ENCODE measurements at regions not wholly inside any gene's neighbourhood (a gene's known extent, or its start where the extent isn't known, plus 50 kb on each side); places are given as distances from the start of the nearest gene placed in this dataset.
"Not testable (repeated sequence)": the region's sequence is repeated elsewhere in the genome, so short reads cannot be mapped to it uniquely, and the experiment has no call there.

DNA sequence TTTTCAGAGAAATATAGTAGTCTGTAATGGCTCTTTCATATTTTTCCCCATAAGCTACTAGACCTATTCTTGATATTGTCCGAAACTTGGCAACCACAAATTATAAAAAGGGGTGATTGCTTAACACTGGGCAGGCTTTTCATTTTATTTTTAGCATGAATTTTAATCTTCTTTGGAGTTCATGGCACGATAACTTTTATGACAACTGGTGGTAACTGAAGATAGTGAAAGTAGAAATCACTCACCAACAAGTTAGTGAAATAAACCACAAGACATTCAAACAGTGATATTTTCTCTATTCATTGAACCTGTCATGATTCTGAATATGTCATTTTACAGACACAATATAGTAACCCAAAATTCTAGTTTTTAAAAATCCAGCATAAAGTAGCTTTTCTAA is 213.9 kb downstream of the PRDM9 start:
- DNase-seq (ENCODE audit: low read depth in 2 of 2): no peak

DNA sequence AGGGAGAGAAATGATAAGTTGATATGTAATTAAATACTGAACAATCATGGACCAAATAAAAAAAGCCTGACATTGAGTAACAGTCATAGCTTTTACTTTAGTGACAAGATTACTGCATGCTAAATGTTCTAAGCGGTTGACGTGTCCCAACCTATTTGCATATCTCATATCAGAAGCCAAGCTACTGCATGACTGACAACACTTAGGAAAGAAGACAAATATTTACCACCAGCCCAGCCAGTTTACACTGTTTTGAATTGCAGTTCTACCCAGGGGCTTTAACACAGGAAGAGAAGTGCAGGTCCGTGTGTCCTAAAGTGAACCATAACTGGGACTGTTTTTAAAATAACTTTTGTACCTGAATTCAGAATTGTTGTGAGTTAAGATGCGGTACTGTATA is 219.9 kb downstream of the PRDM9 start:
- DNase-seq (ENCODE audit: low read depth in 2 of 2): no peak

DNA sequence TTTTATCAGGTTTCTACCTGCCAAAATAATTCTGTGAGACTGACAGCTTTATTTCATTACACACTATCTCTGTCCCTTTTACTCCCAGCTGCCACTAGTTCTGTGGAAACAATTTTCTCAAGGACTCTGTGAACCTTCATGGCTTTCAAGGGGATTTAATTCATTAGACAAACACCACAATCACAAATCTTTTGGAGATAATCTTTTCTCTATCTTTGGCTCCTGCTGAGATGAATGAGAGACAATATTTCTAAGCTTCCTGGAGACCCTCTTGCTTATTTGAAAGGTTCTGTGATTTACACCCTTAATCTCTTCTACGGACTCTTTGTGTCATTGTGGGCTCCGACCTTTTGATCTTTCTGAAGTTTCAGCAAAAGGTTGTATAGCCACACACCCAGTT is 222.6 kb downstream of the PRDM9 start:
- DNase-seq (ENCODE audit: low read depth in 2 of 2): no peak

DNA sequence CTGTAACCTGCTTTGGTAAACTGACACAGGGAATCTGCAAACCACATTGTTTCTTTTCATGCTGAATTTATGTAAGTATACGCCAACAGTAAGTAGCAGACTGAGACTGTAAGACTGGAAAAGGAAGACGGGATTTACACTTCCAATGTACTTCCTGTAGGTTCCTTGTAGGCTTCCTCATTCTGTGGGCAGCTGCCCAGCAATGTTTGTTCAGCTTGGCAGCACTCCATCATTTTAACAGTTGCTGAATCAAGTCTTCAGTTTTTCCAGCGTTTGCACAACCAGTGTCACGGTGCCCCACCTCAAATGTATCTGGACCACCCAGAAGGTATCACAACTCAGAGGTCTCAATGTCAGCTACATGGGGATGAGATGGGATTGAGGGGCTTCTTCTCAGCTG is 232.6 kb downstream of the PRDM9 start:
- DNase-seq (ENCODE audit: low read depth in 2 of 2): no peak

DNA sequence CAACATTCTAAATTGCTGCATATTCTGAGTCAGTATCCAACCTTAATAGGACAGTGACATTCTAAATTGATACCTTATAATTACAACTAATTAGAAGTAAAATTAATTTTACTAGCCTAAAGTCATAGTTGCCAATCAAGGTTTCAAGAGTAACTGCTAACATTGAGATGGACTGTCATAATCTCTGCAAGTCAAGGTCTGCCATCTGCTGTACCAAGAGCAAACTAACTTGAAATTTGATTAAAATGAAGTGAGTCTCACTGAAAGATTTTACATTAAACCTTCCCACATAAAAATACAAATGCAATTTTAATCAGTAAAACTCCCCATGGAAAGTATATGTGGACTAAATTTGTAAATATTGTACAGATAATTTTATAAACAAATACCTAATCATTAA is 235.3 kb downstream of the PRDM9 start:
- no peak for DNase-seq (ENCODE audit: low read depth in 2 of 2)

DNA sequence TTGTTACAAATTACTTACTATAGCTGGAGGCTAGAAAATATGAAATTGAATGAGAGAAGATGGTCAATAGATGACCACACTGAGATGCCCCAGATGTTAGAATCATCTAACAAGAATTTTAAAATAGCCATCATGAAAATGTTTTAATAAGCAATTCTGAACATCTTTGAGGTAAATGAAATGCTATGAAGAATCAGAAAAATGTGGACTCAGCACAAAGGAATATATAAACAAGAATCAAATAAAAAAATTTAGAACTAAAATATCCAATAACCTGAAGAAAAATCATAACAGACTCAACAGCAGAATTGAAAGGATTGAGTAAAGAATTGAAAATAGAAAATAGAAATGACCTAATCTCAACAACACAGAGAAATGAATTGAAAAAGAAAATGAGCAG is 248.5 kb downstream of the PRDM9 start:
- no peak for DNase-seq (ENCODE audit: low read depth in 2 of 2)

DNA sequence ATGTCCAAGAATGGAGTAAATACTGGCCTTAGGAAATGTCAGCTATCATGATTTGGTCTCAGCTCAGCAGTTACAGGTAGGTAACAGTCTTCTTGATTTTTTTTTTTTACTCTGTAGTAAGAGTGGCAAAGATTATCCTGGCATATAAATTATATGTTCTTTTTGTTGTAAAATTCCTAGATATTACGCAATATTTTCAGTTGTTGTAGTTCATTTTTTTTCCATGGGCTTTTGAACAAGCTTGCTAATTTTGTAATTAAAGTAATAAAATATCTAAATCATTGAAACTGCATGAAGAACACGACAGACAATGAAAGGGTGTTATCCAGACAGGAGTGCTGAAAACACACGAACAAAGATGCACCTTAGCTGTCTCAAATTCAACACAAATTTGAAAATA is 249.4 kb downstream of the PRDM9 start:
- DNase-seq (ENCODE audit: low read depth in 2 of 2): no peak

DNA sequence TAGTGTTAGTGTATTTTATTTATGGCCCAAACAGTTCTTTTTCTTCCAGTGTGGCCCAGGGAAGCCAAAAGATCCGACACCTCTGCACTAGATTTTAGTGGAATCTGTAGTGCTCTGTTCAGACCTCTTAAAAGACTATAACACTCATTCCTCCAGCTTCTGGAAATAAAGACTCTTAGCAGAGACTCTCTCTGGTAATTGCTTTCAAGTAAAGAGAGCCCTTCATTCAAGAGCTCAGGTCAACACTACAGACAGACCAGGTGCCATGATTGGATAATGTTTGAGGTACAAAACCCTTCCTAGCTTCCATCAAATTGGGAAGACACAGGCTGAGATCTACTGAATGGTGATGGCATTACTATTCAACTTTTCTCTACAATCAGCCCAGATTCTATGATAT is 255.8 kb downstream of the PRDM9 start:
- no peak for DNase-seq (ENCODE audit: low read depth in 2 of 2)

DNA sequence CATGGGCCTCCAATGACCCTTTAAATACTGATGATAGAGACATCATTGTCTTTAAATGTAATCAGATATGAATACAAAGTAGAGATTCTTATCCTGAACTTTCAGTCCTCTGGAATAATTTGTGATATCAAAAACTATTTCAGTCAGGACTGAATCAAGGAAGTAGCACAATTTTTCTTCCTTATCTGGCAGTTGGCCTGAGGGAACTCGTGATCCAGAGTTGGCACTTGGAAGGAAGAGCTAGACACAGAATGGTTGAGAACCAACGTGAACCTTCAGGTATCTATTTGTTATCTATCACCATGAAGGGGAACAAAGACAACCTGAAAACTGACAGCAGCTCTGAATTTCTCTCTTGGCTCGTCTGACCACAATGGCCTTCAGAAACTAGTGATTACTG is 269.3 kb downstream of the PRDM9 start:
- DNase-seq (ENCODE audit: low read depth in 2 of 2): no peak

DNA sequence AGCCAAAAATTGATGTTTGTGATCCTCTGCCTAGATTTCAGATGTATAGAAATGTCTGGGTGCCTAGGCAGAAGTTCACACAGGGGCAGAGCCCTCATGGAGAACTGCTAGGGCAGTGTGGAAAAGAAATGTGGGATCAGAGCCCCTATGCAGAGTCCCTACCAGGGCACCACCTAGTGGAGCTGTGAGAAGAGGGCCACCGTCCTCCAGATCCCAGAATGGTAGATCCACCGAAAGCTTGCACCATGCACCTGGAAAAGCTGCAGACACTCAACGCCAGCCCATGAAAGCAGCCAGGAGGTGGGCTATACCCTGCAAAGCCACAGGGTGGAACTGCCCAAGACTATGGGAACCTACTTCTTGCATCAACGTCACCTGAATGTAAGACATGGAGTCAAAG is 292.9 kb downstream of the PRDM9 start:
- DNase-seq (ENCODE audit: low read depth in 2 of 2): not testable (repeated sequence)

DNA sequence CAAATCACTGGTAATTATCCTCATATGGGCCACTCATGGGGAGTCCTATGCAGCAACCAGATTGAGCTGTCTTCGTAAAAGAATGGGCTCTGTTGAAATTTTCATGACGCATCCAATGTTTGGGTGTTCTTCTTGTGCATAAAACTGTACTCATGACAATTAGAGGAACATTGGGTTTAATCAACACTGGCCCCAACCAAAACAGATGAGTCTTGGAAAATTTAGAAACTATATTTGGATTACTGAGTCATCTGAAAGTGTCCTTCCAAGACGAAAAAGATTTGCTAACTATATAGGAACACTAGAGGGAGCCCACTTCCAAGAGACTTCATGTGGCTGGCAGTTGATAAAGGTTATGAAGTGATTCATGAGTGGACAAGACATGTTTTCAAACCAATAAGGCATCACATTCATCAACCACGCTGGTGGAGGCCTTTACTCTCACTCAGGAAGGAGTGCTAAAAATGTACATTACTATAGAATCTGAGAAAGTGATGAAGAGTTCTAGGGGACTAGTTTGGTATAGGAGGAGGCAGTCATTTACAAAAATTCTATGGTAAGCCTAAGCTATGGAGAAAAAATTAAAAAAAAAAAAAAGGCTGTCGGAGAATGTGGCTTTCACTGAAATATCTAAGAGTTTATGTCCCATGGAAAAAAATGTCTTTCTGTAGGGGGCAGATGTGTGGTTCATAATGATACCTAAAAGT is 313.5 kb downstream of the PRDM9 start:
- no peak for DNase-seq (ENCODE audit: low read depth in 2 of 2)

DNA sequence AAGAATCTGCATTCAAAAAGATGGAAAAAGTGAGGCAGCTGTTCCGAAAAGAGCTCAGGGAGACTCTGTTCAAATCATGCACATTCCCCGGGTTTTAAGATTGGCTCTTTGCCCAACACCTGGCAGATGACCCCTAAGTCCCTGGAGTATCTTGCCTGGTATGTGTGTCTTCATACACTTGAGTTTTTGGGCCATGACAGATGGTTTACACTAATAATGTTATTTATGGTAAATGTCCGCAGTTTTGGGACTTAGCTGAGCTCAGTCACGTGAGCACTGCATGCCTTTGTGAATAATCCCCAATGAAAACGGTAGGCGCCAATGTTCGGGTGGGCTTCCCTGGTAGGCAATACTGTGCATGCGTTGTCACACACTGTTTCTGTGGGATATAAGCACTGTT is 316.1 kb downstream of the PRDM9 start:
- DNase-seq (ENCODE audit: low read depth in 2 of 2): no peak

DNA sequence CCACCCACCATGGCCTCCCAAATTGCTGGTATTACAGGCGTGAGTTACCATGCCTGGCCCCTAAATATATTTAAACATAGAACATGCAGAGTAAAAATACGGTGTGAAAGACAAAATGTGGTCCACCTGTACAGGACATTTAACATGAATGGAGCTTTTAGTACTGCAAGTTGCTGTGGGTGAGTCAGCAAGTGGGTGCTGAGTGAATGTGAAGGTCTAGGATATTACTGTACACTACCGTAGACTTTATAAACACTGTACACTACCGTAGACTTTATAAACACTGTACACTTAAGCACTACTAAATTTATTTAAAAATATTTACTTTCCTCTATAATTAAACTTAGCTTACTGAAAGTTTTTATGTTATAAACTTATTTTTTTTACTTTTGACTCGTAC is 317.8 kb downstream of the PRDM9 start:
- DNase-seq (ENCODE audit: low read depth in 2 of 2): no peak

DNA sequence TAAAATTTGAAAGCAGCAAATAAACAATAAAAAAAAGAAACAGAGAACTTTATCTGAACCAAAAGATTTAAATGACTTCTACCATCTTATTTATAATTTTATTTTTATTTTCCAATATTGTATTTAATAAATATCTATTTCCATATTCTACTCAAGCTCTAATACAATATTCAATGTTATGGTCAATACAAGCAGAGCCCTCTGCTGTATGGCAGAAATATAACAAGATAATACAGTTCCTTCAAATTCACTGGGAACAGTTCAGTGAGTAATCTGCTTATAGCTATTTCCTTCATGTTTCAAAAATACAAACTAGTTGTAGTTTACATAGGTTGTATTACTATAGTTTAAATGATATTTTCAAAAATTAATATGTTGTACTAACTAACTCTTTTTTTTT is 332.7 kb downstream of the PRDM9 start:
- no peak for DNase-seq (ENCODE audit: low read depth in 2 of 2)

DNA sequence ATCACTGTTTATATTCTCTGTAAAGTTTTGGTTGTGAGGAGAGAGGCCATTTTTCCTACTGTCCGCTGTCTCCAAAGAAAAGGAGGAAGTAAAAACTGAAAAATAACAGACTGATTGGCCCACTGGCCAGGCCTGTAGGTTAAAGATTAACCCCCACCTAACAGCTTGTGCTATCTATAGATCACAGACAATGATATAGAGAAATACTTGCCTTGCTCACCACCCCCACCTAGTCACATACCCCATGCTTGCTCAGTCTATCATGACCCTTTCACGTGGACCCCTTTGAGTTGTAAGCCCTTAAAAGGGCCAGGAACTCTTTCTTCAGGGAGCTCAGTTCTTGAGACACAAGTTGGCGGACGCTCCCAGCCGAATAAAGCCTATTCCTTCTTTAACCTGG is 357.4 kb downstream of the PRDM9 start:
- no peak for DNase-seq (ENCODE audit: low read depth in 2 of 2)

DNA sequence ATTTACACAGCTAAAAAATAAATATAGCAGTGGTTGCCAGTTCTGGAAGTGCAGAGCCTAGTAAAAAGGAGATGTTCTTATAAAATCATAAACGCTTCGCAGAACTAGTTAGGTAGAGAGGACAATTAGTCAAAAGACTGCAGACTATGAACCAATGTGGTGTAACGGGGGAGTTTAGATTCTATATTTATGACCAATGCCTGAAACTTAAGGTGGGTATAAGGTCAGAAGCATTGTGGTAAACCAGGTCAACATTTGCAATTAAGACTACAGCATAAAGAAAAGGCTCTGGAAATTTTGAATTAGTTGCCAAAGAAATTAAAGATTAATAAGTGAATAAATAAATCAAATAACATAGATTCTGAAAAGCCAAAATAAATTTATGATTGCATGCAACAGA is 370.4 kb downstream of the PRDM9 start:
- no peak for DNase-seq (ENCODE audit: low read depth in 2 of 2)

DNA sequence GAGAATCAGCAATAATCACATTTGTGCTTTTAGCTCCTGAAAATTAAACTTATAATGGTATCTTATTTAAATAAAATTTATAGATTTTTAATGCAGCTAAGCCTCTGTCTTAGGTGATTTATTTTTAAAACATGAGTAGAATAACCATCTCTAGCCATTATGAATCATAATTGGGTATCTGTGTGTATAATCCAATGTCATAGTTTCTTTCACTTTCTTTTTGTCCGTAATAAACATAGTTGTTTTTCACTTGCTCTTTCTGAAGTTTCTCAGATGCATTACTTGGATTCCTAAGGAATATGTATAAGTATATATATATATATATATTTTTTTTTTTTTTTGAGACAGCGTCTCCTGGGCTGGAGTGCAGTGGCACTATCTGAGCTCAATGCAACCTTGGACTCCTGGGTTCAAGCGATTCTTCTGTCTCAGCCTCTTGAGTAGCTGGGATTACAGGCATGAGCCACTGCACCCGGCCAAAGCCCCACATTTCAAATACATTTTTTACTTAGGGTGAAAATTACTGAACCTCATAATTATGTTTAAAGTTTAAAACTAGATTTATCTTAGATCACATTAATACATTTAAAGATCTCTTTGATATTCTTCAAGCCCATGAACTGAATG is 377.1 kb downstream of the PRDM9 start:
- no peak for DNase-seq (ENCODE audit: low read depth in 2 of 2)

DNA sequence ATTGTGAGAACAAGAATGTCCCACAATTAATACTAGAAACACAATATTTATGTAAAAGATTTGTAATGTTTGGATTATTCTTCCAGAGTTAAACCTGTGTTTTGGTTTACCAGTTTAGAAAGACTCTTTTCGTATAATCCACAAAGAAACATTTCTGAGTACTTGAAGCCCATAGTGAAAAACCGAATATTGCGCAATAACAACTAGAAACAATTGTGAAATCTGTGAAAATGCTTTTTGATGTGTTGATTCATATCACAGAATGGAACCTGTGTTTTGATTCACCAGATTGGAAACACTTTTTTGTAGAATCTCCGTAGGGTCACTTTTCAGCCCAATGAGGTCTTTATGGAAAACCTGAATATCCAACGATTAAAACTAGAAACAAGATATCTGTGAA is 386.2 kb downstream of the PRDM9 start:
- DNase-seq (ENCODE audit: low read depth in 2 of 2): no peak

DNA sequence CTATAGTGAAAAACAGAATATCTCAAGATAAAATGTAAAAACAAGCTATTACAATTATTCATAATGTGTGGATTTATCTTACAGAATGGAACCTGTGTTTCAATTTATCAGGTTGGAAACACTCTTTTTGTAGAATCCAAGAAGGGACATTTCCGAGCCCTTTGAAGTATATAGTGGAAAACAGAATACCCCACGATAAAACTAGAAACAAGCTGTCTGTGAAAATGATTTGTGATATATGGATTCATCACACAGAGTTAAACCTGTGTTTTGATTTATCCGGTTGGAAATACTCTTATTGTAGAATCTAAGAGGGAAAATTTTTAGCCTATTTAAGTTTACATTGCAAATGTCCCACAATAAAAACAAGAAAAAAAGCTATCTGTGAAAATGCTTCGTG is 388.2 kb downstream of the PRDM9 start:
- DNase-seq (ENCODE audit: low read depth in 2 of 2): no peak

DNA sequence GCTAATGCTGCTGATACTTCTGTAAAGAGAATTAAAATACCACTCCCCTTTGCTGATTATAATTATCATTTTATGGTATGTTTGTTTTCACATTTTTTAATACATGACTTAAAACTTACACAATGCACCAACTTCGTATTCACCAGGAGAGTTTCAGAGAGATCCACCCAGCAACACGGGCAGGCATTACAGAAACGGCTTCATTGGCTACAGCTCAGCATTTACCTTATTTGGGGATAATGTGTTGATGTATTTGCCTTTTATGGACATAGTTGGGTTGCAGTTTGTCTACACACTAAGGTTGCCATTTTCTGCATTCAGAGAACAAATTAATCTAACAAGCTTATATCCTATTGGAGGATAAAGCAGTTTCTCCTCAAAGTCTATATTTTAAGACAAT is 423.6 kb downstream of the PRDM9 start:
- DNase-seq (ENCODE audit: low read depth in 2 of 2): no peak

DNA sequence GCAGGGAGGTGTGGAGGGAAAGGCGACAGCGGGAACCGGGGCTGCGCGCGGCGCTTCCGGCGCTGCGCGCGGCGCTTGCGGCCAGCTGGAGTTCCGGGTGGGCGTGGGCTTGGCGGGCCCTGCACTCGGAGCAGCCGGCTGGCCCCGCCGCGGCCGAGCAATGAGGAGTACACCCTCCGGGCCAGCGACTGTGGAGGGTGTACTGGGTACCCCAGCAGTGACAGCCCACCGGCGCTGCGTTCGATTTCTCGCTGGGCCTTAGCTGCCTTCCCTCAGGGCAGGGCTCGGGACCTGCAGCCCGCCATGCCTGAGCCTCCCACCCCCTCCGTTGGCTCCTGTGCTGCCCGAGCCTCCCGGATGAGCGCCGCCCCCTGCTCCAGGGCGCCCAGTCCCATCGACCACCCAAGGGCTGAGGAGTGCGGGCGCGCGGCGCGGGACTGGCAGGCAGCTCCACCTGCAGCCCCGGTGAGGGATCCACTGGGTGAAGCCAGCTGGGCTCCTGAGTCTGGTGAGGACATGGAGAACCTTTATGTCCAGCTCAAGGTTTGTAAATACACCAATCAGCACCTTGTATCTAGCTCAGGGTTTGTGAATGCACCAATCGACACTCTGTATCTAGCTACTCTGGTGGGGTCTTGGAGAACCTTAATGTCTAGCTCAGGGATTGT is 444.0 kb downstream of the PRDM9 start:
- DNase-seq (ENCODE audit: low read depth in 2 of 2): not testable (repeated sequence)

DNA sequence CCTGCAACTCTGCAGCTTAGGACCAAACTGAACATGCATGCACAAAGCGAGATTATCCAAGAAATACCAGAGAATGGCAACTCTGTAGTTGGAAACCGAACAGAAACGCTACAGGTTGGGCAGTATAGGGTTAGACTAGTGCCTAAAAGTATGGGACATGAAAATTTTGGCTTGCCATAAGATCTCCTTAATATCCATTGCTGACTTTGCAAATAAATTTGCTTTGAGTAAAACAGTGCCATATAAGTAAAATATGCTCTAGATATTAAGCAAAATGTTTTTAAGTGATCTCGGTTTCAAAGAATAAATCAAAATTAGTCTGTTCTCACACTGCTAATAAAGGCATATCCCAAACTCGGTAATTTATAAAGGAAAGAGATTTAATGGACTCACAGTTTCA is 456.0 kb downstream of the PRDM9 start:
- DNase-seq (ENCODE audit: low read depth in 2 of 2): no peak

DNA sequence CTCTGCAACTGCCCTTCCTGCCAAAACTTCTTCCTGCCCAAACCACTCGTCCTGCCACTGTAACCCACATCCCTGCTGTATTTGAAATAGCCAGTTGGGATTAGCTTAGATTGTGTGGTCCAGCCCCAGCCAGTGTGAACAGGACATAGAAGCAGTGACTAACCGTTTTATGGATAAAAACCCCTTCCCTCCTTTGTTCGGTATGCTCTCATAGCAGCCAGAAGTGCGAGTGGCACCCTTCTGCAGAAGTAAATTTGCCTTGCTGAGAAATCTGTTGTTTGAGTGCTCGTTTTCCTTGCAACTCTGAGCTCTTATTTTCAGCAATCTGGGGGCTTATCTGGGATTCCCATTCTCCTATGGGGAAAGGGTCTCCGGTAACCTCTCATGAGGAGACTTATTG is 470.0 kb downstream of the PRDM9 start:
- no peak for DNase-seq (ENCODE audit: low read depth in 2 of 2)
